Activated CD8-positive, alpha-beta T cell treated with anti-CD3 and anti-CD28 coated beads, Interleukin-2, amount 10 ng/mL, durations not matched to agents 7 days and 5 days (primary cell): ENCODE measurements at regions not wholly inside any gene's neighbourhood (a gene's known extent, or its start where the extent isn't known, plus 50 kb on each side); places are given as distances from the start of the nearest gene placed in this dataset.

Source experiments
- ATAC-seq: fragments of 150-1000 bp; cut with Tn5 transposase; one replicate; pipeline ENCODE4 v1.10.0; 2021; ENCODE audit warnings: moderate library complexity
- CTCF ChIA-PET: fragments of 350-600 bp; sonication (Branson Sonifier 250); formaldehyde crosslinking; loops from one replicate; lab custom pipeline; 2021; ENCODE audit warnings: antibody characterized with exemption; lab: Charles Lee
- POLR2A ChIA-PET: fragments of 350-600 bp; sonication (Branson Sonifier 250); formaldehyde crosslinking; loops from one replicate; lab custom pipeline; 2021; ENCODE audit warnings: antibody characterized with exemption; lab: Charles Lee
- DNase-seq: peaks from one replicate; pipeline ENCODE4 v3.0.0-alpha.2; 2020
- H3K27ac Mint-ChIP-seq: one replicate; pipeline ENCODE4 v1.8.0; 2021; ENCODE audit warnings: mild to moderate bottlenecking, mixed read lengths
- H3K27me3 Mint-ChIP-seq: one replicate; pipeline ENCODE4 v1.8.0; 2021; ENCODE audit warnings: low read depth, mixed read lengths
- H3K36me3 Mint-ChIP-seq: one replicate; pipeline ENCODE4 v1.8.0; 2021; ENCODE audit warnings: low read depth, mixed read lengths
- H3K4me1 Mint-ChIP-seq: one replicate; pipeline ENCODE4 v1.8.0; 2021; ENCODE audit warnings: low read depth, mixed read lengths
- H3K4me3 Mint-ChIP-seq: one replicate; pipeline ENCODE4 v1.8.0; 2021; ENCODE audit warnings: mild to moderate bottlenecking, mixed read lengths
- H3K9me3 Mint-ChIP-seq: one replicate; pipeline ENCODE4 v1.8.0; 2022; ENCODE audit warnings: mixed read lengths; ENCODE audit not compliant: insufficient read depth

GRCh38 chr12:67937822-67938221 is 51.4 kb upstream of the IFNG-AS1 start:
- H3K36me3 Mint-ChIP-seq, result no peaks in the 10 kb centered on the region
- no peak overlapping the region for H3K4me3 Mint-ChIP-seq
- H3K27me3 Mint-ChIP-seq, result peaks cover 5% of the 10 kb centered on the region
- DNase-seq, result no peak
- no peaks in the 10 kb centered on the region for H3K9me3 Mint-ChIP-seq
- no peaks in the 10 kb centered on the region for H3K4me1 Mint-ChIP-seq
- CTCF ChIA-PET, result interaction anchor here (7.3 kb wide), 1 partner anchor 582 kb away, joined by 110 read pairs; no protein-coding TSS in a partner anchor
- POLR2A ChIA-PET, result no interaction called here
- H3K27ac Mint-ChIP-seq, result no peak overlapping the region
- ATAC-seq, result no peak
